B cell (primary cell): ENCODE measurements at regions not wholly inside any gene's neighbourhood (a gene's known extent, or its start where the extent isn't known, plus 50 kb on each side); places are given as distances from the start of the nearest gene placed in this dataset.

ENCODE experiments used
- ATAC-seq: fragments of 200-7000 bp; cut with Tn5 transposase; one replicate; pipeline ENCODE4 v1.10.0; 2021; ENCODE audit warnings: low read depth, mild to moderate bottlenecking, moderate number of reproducible peaks, moderate library complexity
- CTCF ChIA-PET: fragments of 350-600 bp; sonication (Branson Sonifier 250); formaldehyde crosslinking; loops from one replicate; lab custom pipeline; 2021; ENCODE audit warnings: antibody characterized with exemption, inconsistent platforms; lab: Charles Lee
- POLR2A ChIA-PET: fragments of 350-600 bp; sonication (Branson Sonifier 250); formaldehyde crosslinking; loops from one replicate; lab custom pipeline; 2021; ENCODE audit warnings: antibody characterized with exemption; lab: Charles Lee
- DNase-seq: peaks from one replicate; pipeline ENCODE4 v3.0.0; 2013
- H2AFZ ChIP-seq: 2 replicates; pipeline ENCODE4 v1.6.1; 2012; ENCODE audit warnings: mild to moderate bottlenecking, low read depth, low read length; ENCODE audit not compliant: insufficient read depth, poor library complexity, severe bottlenecking
- H3K27ac ChIP-seq, 2 donors: 1 replicate in 1 of 2; 2 replicates in 1 of 2; pipeline ENCODE4 v1.5.1; 2012 to 2013; ENCODE audit warnings: low read length in 2 of 2, mild to moderate bottlenecking in 2 of 2, moderate library complexity in 1 of 2
- H3K27me3 ChIP-seq, 4 experiments: fragments of 200-600 bp in 1 of 4; sonication (generic) in 1 of 4; replicated peaks in 1 of 4; 1 replicate in 2 of 4; 2 replicates in 2 of 4; pipeline versions ENCODE4 v1.6.1 to v1.7.0; 2013 to 2016; ENCODE audit warnings: low read length in 3 of 4, mild to moderate bottlenecking in 2 of 4, mixed read lengths in 1 of 4, moderate library complexity in 1 of 4; ENCODE audit not compliant: insufficient read depth in 4 of 4, control insufficient read depth in 3 of 4; ENCODE audit errors: control extremely low read depth in 1 of 4
- H3K36me3 ChIP-seq, 2 experiments: replicated peaks in 1 of 2; 1 replicate in 1 of 2; 2 replicates in 1 of 2; pipeline versions ENCODE4 v1.6.1 to v1.7.1; 2013; ENCODE audit warnings: low read length in 1 of 2; ENCODE audit not compliant: insufficient read depth in 2 of 2, control insufficient read depth in 1 of 2; ENCODE audit errors: control extremely low read depth in 1 of 2, extremely low read depth in 1 of 2
- H3K4me1 ChIP-seq, 2 donors: fragments of 200-600 bp in 1 of 2; sonication (generic) in 1 of 2; 1 replicate in 1 of 2; 2 replicates in 1 of 2; pipeline versions ENCODE4 v1.5.1 to v1.6.1; 2013 to 2017; ENCODE audit warnings: low read length in 2 of 2; ENCODE audit not compliant: control insufficient read depth in 2 of 2, insufficient read depth in 2 of 2
- H3K4me2 ChIP-seq: replicated peaks from 2 replicates; pipeline ENCODE3; 2012; ENCODE audit warnings: mild to moderate bottlenecking, low read depth, low read length; ENCODE audit not compliant: poor library complexity, severe bottlenecking
- H3K4me3 ChIP-seq, 5 experiments: fragments of 200-600 bp in 1 of 5; sonication (generic) in 1 of 5; 1 replicate in 3 of 5; 2 replicates in 2 of 5; pipeline versions ENCODE4 v1.5.1 to v1.7.0; 2011 to 2016; ENCODE audit warnings: low read length in 4 of 5, mild to moderate bottlenecking in 4 of 5, low read depth in 2 of 5, control low read depth in 1 of 5, moderate library complexity in 1 of 5; ENCODE audit not compliant: insufficient read depth in 1 of 5; ENCODE audit errors: control extremely low read depth in 1 of 5, extremely low read depth in 1 of 5
- H3K79me2 ChIP-seq: fragments of 200-600 bp; sonication (generic); one replicate; pipeline ENCODE4 v1.6.0; 2016; ENCODE audit warnings: low read length; ENCODE audit not compliant: control insufficient read depth, insufficient read depth
- H3K9ac ChIP-seq: fragments of 200-600 bp; sonication (generic); 2 replicates; pipeline ENCODE4 v1.6.1; 2017; ENCODE audit warnings: mild to moderate bottlenecking, low read length, moderate library complexity
- H3K9me3 ChIP-seq, 3 donors: one replicate each; pipeline versions ENCODE4 v1.6.1 to v1.7.1; 2013; ENCODE audit warnings: low read length in 2 of 3; ENCODE audit not compliant: control insufficient read depth in 2 of 3, insufficient read depth in 1 of 3; ENCODE audit errors: control extremely low read depth in 1 of 3
- H4K20me1 ChIP-seq: 2 replicates; pipeline ENCODE4 v1.6.0; 2012; ENCODE audit warnings: mild to moderate bottlenecking, low read length; ENCODE audit not compliant: insufficient read depth, control insufficient read depth, poor library complexity, severe bottlenecking
- H3K27ac Mint-ChIP-seq: one replicate; pipeline ENCODE4 v1.8.0; 2021; ENCODE audit warnings: mixed read lengths
- H3K27me3 Mint-ChIP-seq: one replicate; pipeline ENCODE4 v1.8.0; 2021; ENCODE audit warnings: mixed read lengths
- H3K4me1 Mint-ChIP-seq: one replicate; pipeline ENCODE4 v1.8.0; 2021; ENCODE audit warnings: mixed read lengths
- H3K4me3 Mint-ChIP-seq: one replicate; pipeline ENCODE4 v1.8.0; 2021; ENCODE audit warnings: mixed read lengths
- H3K9me3 Mint-ChIP-seq: one replicate; pipeline ENCODE4 v1.8.0; 2022; ENCODE audit warnings: mixed read lengths; ENCODE audit not compliant: insufficient read depth
- CTCF ChIP-seq: fragments of 200-600 bp; IDR thresholded peaks from one replicate; pipeline ENCODE4 v1.8.0; 2022; ENCODE audit warnings: antibody characterized with exemption, mild to moderate bottlenecking
- EZH2 ChIP-seq: IDR thresholded peaks from 2 replicates; pipeline ENCODE4 v1.6.1; 2012; ENCODE audit warnings: borderline replicate concordance, low read depth, mild to moderate bottlenecking, moderate library complexity, low read length; ENCODE audit not compliant: insufficient read depth, poor library complexity, severe bottlenecking
- WGBS: methylation state at CpG from one replicate; pipeline ENCODE4 v1.1.5; 2013; ENCODE audit warnings: missing lambda C conversion rate; ENCODE audit not compliant: insufficient coverage; 5-methylcytosine and 5-hydroxymethylcytosine counted together
- intact Hi-C: fragments of 100-400 bp; cut with micrococcal nuclease; formaldehyde crosslinking; loops from one replicate; pipeline ENCODE4 v1.10.0; 2022

GRCh38 chr15:35197754-35198153, 112.7 kb upstream of the NANOGP8 start:
- WGBS, result no CpG with 5 or more reads among the region's 1 CpG
- Histone ChIP-seq H3K4me2 (no peak overlapping the region), H3K4me1 (no peaks in the 10 kb centered on the region), H2AFZ (no peak overlapping the region), H3K27ac (no peak overlapping the region), H3K4me3 (no peak overlapping the region), H3K79me2 (no peaks in the 10 kb centered on the region), H3K36me3 (no peaks in the 10 kb centered on the region), H3K9ac (no peak overlapping the region), H3K9me3 (no peaks in the 10 kb centered on the region), H4K20me1 (no peaks in the 10 kb centered on the region), H3K27me3 (no peaks in the 10 kb centered on the region)
- ATAC-seq (no peak), DNase-seq (no peak)
- Mint-ChIP-seq H3K27me3 (no peaks in the 10 kb centered on the region), H3K27ac (no peak overlapping the region), H3K9me3 (no peaks in the 10 kb centered on the region), H3K4me3 (no peak overlapping the region), H3K4me1 (no peaks in the 10 kb centered on the region)
- TF ChIP-seq CTCF (no peak), EZH2 (no peak)
- ChIA-PET POLR2A (no interaction called here), CTCF (no interaction called here)
- intact Hi-C loops, result no loop called here

- Histone ChIP-seq H4K20me1 (no peaks in the 10 kb centered on the region), H3K27ac (no peak overlapping the region), H3K9ac (no peak overlapping the region), H3K9me3 (peaks cover 0 to 2% (median 0%) of the 10 kb centered on the region in 3 donors), H3K36me3 (no peaks in the 10 kb centered on the region), H3K4me2 (no peak overlapping the region), H3K4me3 (no peak overlapping the region), H2AFZ (no peak overlapping the region), H3K27me3 (no peaks in the 10 kb centered on the region), H3K4me1 (no peaks in the 10 kb centered on the region), H3K79me2 (no peaks in the 10 kb centered on the region)
- Mint-ChIP-seq H3K27ac (no peak overlapping the region), H3K4me1 (no peaks in the 10 kb centered on the region), H3K9me3 (peaks cover 1% of the 10 kb centered on the region), H3K27me3 (no peaks in the 10 kb centered on the region), H3K4me3 (no peak overlapping the region)
- POLR2A ChIA-PET, result no interaction called here
- ATAC-seq (no peak), DNase-seq (no peak)
- intact Hi-C loops, result no loop called here
- CTCF ChIA-PET, result no interaction called here
- TF ChIP-seq EZH2, result no peak
- no peak for TF ChIP-seq CTCF
These were observed 112.2 kb upstream of the NANOGP8 start for GRCh38 chr15:35197306-35197705.
